GDM1 (cell line): ENCODE measurements at regions not wholly inside any gene's neighbourhood (a gene's known extent, or its start where the extent isn't known, plus 50 kb on each side); places are given as distances from the start of the nearest gene placed in this dataset.
"Not testable (repeated sequence)": the region's sequence is repeated elsewhere in the genome, so short reads cannot be mapped to it uniquely, and the experiment has no call there.

Experiments used
- DNase-seq: peaks from one replicate; lab custom pipeline; 2025; lab: John Stamatoyannopoulos, UW

- DNase-seq = no peak
Observed at GRCh38 chrX:125505207-125505606, 185.5 kb downstream of the TEX13C start.

- no peak for DNase-seq
Observed at GRCh38 chrX:125507119-125507518, 187.4 kb downstream of the TEX13C start.

GRCh38 chrX:125520029-125520428 lies 200.4 kb downstream of the TEX13C start:
- DNase-seq = no peak

- DNase-seq = no peak
Observed at GRCh38 chrX:125522752-125523151, 203.1 kb downstream of the TEX13C start.

- no peak for DNase-seq
Observed at GRCh38 chrX:125532411-125533089, 212.9 kb downstream of the TEX13C start.

- DNase-seq = no peak
Observed at GRCh38 chrX:125533352-125533751, 213.7 kb downstream of the TEX13C start.

- peak; percentile 56 for DNase-seq
Observed at GRCh38 chrX:125544031-125544660, 224.5 kb downstream of the TEX13C start.

GRCh38 chrX:125544856-125545255 lies 225.2 kb downstream of the TEX13C start:
- no peak for DNase-seq

GRCh38 chrX:125577479-125577878 lies 257.8 kb downstream of the TEX13C start:
- DNase-seq = no peak

- no peak for DNase-seq
Observed at GRCh38 chrX:125604448-125604847, 284.8 kb downstream of the TEX13C start.

GRCh38 chrX:125605145-125605544 lies 285.5 kb downstream of the TEX13C start:
- DNase-seq = no peak

- DNase-seq = not testable (repeated sequence)
Observed at GRCh38 chrX:125614591-125615343, 295.1 kb downstream of the TEX13C start.

GRCh38 chrX:125620715-125621587 lies 301.3 kb downstream of the TEX13C start:
- DNase-seq = no peak

- DNase-seq = no peak
Observed at GRCh38 chrX:125621588-125621927, 301.9 kb downstream of the TEX13C start.

- DNase-seq = no peak
Observed at GRCh38 chrX:125622899-125623298, 303.2 kb downstream of the TEX13C start.

GRCh38 chrX:125627676-125628075 lies 308.0 kb downstream of the TEX13C start:
- no peak for DNase-seq

GRCh38 chrX:125628435-125628834 lies 308.8 kb downstream of the TEX13C start:
- no peak for DNase-seq

- DNase-seq = no peak
Observed at GRCh38 chrX:125641405-125641804, 321.7 kb downstream of the TEX13C start.

GRCh38 chrX:125646195-125646594 lies 326.5 kb downstream of the TEX13C start:
- DNase-seq = no peak

- no peak for DNase-seq
Observed at GRCh38 chrX:125651426-125651825, 331.8 kb downstream of the TEX13C start.

GRCh38 chrX:125654501-125654900 lies 334.8 kb downstream of the TEX13C start:
- DNase-seq = no peak

GRCh38 chrX:125673758-125674157 lies 354.1 kb downstream of the TEX13C start:
- no peak for DNase-seq
